Dedifferentiated amniotic fluid mesenchymal stem cell (primary cell): ENCODE measurements at regions not wholly inside any gene's neighbourhood (a gene's known extent, or its start where the extent isn't known, plus 50 kb on each side); places are given as distances from the start of the nearest gene placed in this dataset.

Experiments
- DNase-seq: peaks from one replicate; pipeline ENCODE4 v3.0.0-alpha.2; 2016; ENCODE audit errors: extremely low spot score

DNA sequence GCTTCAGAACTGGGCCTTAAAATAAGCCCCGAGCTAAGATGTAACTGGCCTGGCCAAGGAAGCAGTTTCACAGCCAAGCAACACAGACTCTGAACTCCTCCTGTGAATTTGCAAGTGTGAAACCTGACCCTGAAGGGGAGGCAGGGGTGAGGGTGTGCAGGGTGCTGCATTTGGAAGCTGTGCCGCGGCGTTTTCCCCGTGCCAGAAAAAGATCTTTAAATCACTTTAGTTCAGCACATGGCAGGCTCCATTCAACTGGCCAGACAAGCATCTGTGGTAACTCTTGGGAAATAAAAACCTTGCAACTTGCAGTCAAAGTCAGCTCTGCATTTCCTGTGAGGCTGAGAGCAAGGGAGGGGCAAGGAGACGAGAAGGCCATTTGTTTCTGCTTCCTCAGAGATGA lies 209.3 kb upstream of the SOX11 start:
- no peak for DNase-seq

GRCh38 chr2:5484868-5485267 lies 207.3 kb upstream of the SOX11 start:
- DNase-seq = no peak

DNA sequence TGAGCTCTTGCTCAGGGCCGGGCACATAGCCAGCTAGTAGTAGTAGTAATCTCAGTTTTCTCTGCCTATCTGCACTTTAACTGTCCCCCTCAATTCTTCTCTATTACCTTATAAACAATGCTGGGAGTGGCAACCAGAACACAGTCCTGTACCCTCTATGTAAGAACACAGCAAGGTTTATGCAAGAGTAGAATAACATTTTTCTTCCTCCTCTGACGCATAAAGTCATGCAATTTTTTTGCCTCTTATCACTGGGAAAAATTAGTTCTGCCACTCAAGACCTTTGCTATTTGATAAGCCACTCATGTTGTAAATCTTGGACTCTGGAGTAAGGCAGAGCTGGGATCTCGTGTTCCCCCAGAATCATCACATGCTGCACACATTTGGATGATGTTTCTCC lies 200.7 kb upstream of the SOX11 start:
- DNase-seq = no peak

DNA sequence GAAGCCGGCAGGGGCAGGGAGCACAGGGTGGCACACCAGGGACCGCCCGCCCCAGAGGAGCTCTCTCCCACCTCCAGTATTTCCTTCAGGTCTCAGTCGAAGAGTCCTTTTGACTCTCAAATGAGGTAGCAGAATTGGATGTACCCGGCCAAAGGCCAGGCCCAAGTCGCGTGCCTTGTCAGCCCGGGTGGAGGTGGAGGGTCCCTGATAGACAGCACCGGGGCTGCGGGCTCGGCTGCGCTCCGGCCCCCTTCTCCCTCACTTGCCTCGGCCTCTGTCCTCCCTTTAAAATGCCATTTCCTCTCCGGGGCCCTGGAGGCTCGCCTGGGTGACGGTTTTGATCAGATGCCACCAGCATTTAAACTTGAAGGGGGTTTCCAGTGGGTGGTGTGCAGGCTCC lies 198.9 kb upstream of the SOX11 start:
- no peak for DNase-seq

DNA sequence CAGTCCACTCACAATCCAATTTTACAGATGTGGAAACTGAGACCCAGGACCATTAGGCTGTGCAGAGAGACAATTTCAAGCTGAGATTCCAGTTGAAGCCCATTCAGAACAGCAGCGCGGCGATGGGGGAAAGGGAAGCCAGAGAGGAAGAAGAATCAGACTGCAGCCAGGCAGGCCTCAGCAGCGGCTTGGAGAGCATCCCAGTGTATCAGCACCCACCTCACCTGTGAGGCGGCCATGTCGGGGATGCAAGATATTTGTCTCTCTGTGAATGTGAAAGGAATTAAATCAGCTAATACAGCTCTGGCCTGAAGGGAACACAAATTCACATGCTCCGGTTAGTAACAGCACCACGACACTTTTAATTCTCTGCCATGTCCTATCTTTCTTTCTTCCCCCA lies 198.0 kb upstream of the SOX11 start:
- no peak for DNase-seq

GRCh38 chr2:5495586-5495985 lies 196.6 kb upstream of the SOX11 start:
- no peak for DNase-seq

DNA sequence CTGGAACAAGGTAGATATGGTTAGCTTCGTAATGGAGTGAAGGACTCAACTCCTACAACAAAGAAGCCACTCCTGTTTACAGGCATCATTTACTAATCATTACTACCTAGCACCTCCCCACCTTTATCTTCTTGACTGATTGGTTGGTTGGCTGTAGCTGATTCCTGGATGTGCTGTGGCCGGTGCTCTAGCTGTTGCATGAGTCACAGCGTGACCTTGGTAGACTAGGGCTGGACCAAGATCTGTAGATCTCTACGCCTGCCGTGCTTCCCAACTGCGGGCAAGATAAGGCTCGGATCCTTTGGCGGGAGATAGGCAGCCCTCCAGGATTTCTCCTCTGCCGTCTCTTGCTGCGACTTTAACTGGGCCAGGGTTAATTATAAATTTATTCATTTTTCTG lies 194.3 kb upstream of the SOX11 start:
- no peak for DNase-seq

DNA sequence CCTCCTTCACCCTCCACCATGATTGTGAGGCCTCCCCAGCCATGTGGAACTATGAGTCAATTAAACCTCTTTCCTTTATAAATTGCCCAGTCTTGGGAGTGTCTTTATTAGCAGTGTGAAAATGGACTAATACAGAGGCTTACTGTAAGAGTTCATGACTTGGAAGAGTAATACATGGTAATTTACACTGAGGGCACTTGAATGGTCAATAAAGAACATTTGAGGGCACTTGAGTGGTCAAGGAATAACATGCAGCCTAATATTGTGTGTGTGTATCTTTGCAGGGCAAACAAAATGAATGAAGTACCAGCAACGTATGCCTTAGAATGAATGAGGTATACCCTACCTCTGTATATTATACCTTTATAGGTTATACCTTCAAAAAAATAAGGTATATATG lies 190.4 kb upstream of the SOX11 start:
- no peak for DNase-seq

- no peak for DNase-seq
Observed at GRCh38 chr2:5502385-5502784, 189.8 kb upstream of the SOX11 start.

- no peak for DNase-seq
Observed at GRCh38 chr2:5504756-5505155, 187.4 kb upstream of the SOX11 start.

DNA sequence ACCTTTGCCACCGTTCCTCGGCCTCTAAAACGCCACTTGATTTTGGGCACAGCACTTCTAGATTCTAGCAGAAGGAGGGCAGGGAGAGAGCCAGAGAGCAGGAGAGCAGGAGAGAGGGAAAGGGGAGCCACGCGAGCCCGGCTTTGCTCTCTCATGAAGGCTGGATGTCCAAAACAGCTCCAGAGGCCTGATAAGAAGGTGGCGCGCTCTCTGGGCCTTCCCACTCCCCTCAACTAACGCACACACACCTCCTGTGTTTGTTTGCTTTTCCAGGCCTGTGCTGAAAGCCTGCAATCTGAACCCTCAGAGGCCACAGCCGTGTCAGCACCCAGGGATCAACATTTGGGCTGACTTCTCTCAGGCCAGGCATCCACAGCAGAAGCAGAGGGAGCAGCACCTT lies 184.8 kb upstream of the SOX11 start:
- no peak for DNase-seq

DNA sequence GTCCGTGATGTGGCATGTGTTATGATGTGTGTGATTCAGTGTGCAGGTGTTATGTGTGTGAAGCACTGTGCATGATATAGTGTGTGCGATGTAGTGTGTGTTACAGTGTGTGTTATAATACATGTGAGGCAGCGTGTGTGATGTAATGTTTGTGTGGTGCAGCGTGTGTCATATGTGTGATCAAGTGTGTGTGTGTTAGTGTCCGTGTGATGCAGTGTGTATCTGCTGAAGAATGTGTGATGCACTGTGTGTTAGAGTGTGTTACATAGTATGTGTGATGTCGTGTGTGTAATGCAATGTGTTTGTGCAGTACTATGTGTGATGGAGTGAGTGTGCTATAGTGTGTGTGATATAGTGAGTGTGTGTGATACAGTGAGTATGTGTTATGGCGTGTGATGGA lies 182.8 kb upstream of the SOX11 start:
- DNase-seq = no peak

DNA sequence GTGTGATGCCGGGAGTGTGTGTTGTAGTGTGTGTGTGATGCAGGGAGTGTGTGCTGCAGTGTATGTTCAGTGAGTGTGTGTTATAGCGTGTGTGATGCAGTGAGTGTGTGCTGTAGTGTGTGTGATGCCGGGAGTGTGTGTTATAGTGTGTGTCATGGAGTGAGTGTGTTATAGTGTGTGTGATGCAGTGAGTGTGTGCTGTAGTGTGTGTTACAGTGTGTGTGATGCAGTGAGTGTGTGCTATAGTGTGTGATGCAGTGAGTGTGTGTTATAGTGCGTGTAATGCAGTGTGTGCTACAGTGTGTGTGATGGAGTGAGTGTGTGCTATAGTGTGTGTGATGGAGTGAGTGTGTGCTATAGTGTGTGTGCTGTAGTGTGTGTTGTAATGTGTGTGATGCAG lies 182.1 kb upstream of the SOX11 start:
- no peak for DNase-seq

GRCh38 chr2:5515693-5516092 lies 176.5 kb upstream of the SOX11 start:
- DNase-seq = no peak

DNA sequence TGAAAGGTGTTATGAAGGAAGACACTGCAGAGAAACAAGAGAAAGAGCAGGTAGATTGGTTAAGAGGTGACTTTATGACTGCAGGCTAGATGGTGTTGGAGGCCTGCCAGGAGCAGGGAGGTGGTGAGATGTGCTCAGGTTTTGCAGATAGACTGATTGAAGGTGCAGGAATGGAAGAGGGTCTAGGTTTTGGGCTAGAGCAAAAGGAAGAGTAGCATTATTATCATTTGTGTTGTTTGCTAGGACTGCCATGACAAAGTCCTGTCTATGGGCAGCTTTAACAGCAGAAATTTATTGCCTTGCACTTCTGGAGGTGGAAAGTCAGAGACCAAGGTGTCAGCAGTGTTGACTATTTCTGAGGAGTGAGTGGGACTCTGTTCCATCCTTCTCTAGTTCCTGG lies 172.9 kb upstream of the SOX11 start:
- no peak for DNase-seq

DNA sequence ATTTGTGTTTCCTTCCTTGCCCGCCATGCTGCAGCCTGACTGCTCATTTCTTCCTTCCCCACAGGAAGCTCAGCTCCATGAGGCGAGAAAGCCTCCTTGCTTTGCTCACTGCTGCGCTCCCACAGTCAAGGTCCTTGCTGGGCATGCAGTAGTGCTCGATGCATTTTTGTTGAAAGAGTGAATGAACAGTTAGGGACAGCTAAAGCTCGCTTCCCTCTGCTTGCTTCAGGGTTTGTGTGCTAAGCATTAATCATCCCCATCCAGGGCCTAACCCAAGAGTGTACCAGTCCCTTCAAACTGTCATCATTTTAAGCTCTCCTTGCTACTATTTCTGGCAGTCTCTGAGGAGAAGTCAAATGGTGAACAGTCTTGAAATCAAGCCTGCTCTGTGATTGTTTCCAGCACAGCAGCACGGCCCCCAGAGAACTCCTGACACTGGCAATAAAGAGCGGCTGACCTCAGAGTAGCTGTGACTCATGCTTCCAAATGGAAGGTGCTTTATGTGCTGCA lies 171.7 kb upstream of the SOX11 start:
- DNase-seq = no peak

- no peak for DNase-seq
Observed at GRCh38 chr2:5521461-5521860, 170.7 kb upstream of the SOX11 start.

- no peak for DNase-seq
Observed at GRCh38 chr2:5524551-5524950, 167.6 kb upstream of the SOX11 start.

GRCh38 chr2:5528706-5529105 lies 163.5 kb upstream of the SOX11 start:
- DNase-seq = no peak

GRCh38 chr2:5530011-5530696 lies 162.0 kb upstream of the SOX11 start:
- no peak for DNase-seq

DNA sequence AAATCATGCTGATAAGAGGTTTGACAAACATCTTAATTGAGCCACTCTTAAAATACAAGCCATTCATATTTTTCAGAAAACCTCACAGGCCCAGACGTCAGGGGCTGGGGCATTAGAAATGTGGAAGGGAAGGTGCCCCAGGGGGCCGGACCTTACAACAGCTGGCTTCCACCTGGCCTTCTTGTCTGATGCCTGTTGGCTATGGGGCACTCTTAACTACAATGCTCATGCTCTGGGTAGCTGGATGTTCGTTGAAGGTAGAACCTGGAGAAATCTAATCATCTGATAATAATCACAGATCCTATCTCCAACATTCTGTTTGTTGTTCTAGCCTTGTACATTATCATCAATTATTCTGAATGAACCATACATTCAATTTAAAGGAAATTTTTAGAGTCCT lies 156.9 kb upstream of the SOX11 start:
- DNase-seq = no peak

- DNase-seq = no peak
Observed at GRCh38 chr2:5537180-5537688, 154.9 kb upstream of the SOX11 start.

- no peak for DNase-seq
Observed at GRCh38 chr2:5538313-5538712, 153.9 kb upstream of the SOX11 start.

- no peak for DNase-seq
Observed at GRCh38 chr2:5538772-5539171, 153.4 kb upstream of the SOX11 start.
